Fibroblast of lung (primary cell): ENCODE measurements at regions not wholly inside any gene's neighbourhood (a gene's known extent, or its start where the extent isn't known, plus 50 kb on each side); places are given as distances from the start of the nearest gene placed in this dataset.

ENCODE experiments used
- EZH2 ChIP-seq: IDR thresholded peaks from 2 replicates; pipeline ENCODE4 v1.5.1; 2012; ENCODE audit warnings: low read length, control low read depth, mild to moderate bottlenecking; ENCODE audit errors: missing control alignments
- TF ChIP-seq, protein P1 (sequence below), 2 donors: IDR thresholded peaks in 1 of 2; conservative IDR thresholded peaks in 1 of 2; 1 replicate in 1 of 2; 2 replicates in 1 of 2; pipeline ENCODE4 v1.5.1; 2011 to 2012; ENCODE audit warnings: low read length in 2 of 2, control low read depth in 1 of 2, inconsistent platforms in 1 of 2, low read depth in 1 of 2, mild to moderate bottlenecking in 1 of 2

DNA sequence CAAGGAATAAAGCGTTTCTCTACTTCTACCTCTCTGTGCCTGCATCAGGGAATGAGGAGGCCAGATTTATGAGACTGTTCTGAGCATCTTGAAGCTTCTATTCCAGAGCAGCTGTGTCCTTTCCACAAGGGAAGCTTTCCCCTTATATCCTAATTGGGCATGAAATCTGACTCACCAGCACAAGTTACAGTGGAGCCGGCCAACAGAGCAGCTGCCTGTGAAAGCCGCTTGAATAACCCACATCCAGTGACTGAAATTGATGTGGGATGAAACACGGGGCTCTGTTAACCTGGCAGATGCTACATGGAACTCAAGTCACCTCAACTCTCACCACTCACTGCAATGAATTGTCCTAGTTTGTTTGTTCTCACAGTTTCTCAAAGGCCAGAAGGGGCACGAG is 400.3 kb downstream of the TFAP2A start:
- TF ChIP-seq, protein P1, sequence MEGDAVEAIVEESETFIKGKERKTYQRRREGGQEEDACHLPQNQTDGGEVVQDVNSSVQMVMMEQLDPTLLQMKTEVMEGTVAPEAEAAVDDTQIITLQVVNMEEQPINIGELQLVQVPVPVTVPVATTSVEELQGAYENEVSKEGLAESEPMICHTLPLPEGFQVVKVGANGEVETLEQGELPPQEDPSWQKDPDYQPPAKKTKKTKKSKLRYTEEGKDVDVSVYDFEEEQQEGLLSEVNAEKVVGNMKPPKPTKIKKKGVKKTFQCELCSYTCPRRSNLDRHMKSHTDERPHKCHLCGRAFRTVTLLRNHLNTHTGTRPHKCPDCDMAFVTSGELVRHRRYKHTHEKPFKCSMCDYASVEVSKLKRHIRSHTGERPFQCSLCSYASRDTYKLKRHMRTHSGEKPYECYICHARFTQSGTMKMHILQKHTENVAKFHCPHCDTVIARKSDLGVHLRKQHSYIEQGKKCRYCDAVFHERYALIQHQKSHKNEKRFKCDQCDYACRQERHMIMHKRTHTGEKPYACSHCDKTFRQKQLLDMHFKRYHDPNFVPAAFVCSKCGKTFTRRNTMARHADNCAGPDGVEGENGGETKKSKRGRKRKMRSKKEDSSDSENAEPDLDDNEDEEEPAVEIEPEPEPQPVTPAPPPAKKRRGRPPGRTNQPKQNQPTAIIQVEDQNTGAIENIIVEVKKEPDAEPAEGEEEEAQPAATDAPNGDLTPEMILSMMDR (conservative IDR thresholded peaks at IDR 0.05 in 1 of 2, IDR thresholded peaks at IDR 0.05 in 1 of 2; ENCODE audit: low read depth in 1 of 2, low read length in 2 of 2): no peak
- TF ChIP-seq EZH2: no peak
